HG03060 (cell line): ENCODE measurements at regions not wholly inside any gene's neighbourhood (a gene's known extent, or its start where the extent isn't known, plus 50 kb on each side); places are given as distances from the start of the nearest gene placed in this dataset.
A peak's percentile ranks its signal among the peaks of the same experiment; 100 is the strongest.
"Not testable (repeated sequence)": the region's sequence is repeated elsewhere in the genome, so short reads cannot be mapped to it uniquely, and the experiment has no call there.

Experiments used
- ATAC-seq: cut with Tn5 transposase; IDR thresholded peaks from one replicate; pipeline ENCODE4 v1.9.1; 2021; ENCODE audit warnings: low read depth, moderate number of reproducible peaks; ENCODE audit not compliant: unreplicated experiment

GRCh38 chr6:27854421-27854820, 57.8 kb downstream of the OR2B2 start:
- ATAC-seq = no peak

GRCh38 chr6:27851440-27851839, 60.8 kb downstream of the OR2B2 start:
- ATAC-seq = no peak

GRCh38 chr6:27849001-27849400, 63.2 kb downstream of the OR2B2 start:
- ATAC-seq = not testable (repeated sequence)

- ATAC-seq = no peak
Observed at GRCh38 chr6:27847706-27848105, 64.5 kb downstream of the OR2B2 start.

GRCh38 chr6:27840572-27840971, 71.6 kb downstream of the OR2B2 start:
- ATAC-seq = no peak

GRCh38 chr6:27839626-27840475, 72.3 kb downstream of the OR2B2 start:
- ATAC-seq = no peak

GRCh38 chr6:27838945-27839625, 73.1 kb downstream of the OR2B2 start:
- ATAC-seq = no peak

- ATAC-seq = peak; percentile 72
Observed at GRCh38 chr6:27838058-27838944, 73.9 kb downstream of the OR2B2 start.

GRCh38 chr6:27837625-27838057, 74.6 kb downstream of the OR2B2 start:
- ATAC-seq = no peak

GRCh38 chr6:27836783-27837624, 75.2 kb downstream of the OR2B2 start:
- no peak for ATAC-seq

- ATAC-seq = no peak
Observed at GRCh38 chr6:27836141-27836782, 75.9 kb downstream of the OR2B2 start.

- ATAC-seq = no peak
Observed at GRCh38 chr6:27834879-27835549, 77.2 kb downstream of the OR2B2 start.

- no peak for ATAC-seq
Observed at GRCh38 chr6:27834384-27834783, 77.8 kb downstream of the OR2B2 start.

GRCh38 chr6:27831434-27832081, 80.6 kb downstream of the OR2B2 start:
- ATAC-seq = peak; percentile 42

GRCh38 chr6:27830600-27831433, 81.4 kb downstream of the OR2B2 start:
- peak; percentile 33 for ATAC-seq

- no peak for ATAC-seq
Observed at GRCh38 chr6:27830212-27830599, 82.0 kb downstream of the OR2B2 start.

GRCh38 chr6:27829453-27830211, 82.6 kb downstream of the OR2B2 start:
- ATAC-seq = no peak
